ENCODE measurements at regions not wholly inside any gene's neighbourhood (a gene's known extent, or its start where the extent isn't known, plus 50 kb on each side); places are given as distances from the start of the nearest gene placed in this dataset.

GRCh38 chr13:111561091-111561781 is 240.8 kb downstream of the TEX29 start:
- peaks cover 4% of the 10 kb centered on the region for H3K27me3 Mint-ChIP-seq
- no peak overlapping the region for H3K27ac Mint-ChIP-seq
- no peaks in the 10 kb centered on the region for H3K4me1 Mint-ChIP-seq (ENCODE audit: low read depth)
- no peak overlapping the region for H3K4me3 Mint-ChIP-seq
- H3K9me3 Mint-ChIP-seq (ENCODE audit: low read depth): no peaks in the 10 kb centered on the region
- H3K36me3 Mint-ChIP-seq: no peaks in the 10 kb centered on the region

GRCh38 chr13:111562716-111563115 is 242.3 kb downstream of the TEX29 start:
- Mint-ChIP-seq H3K4me1 (ENCODE audit: low read depth) (no peaks in the 10 kb centered on the region), H3K27me3 (peaks cover 5% of the 10 kb centered on the region), H3K36me3 (peaks cover under 1% of the 10 kb centered on the region), H3K9me3 (ENCODE audit: low read depth) (no peaks in the 10 kb centered on the region), H3K27ac (no peak overlapping the region), H3K4me3 (no peak overlapping the region)

- Mint-ChIP-seq H3K4me1 (ENCODE audit: low read depth) (no peaks in the 10 kb centered on the region), H3K27me3 (peaks cover 7% of the 10 kb centered on the region), H3K36me3 (peaks cover 4% of the 10 kb centered on the region), H3K9me3 (ENCODE audit: low read depth) (no peaks in the 10 kb centered on the region), H3K4me3 (no peak overlapping the region), H3K27ac (no peak overlapping the region)
Measured at GRCh38 chr13:111564606-111565005, 244.2 kb downstream of the TEX29 start.

GRCh38 chr13:111565400-111565799 is 245.0 kb downstream of the TEX29 start:
- Mint-ChIP-seq H3K36me3 (peaks cover 4% of the 10 kb centered on the region), H3K4me1 (ENCODE audit: low read depth) (no peaks in the 10 kb centered on the region), H3K4me3 (no peak overlapping the region), H3K9me3 (ENCODE audit: low read depth) (no peaks in the 10 kb centered on the region), H3K27me3 (peaks cover 7% of the 10 kb centered on the region), H3K27ac (no peak overlapping the region)

GRCh38 chr13:111566567-111566966 is 246.1 kb downstream of the TEX29 start:
- Mint-ChIP-seq H3K36me3 (peaks cover 4% of the 10 kb centered on the region), H3K27ac (no peak overlapping the region), H3K9me3 (ENCODE audit: low read depth) (no peaks in the 10 kb centered on the region), H3K27me3 (peaks cover 7% of the 10 kb centered on the region), H3K4me1 (ENCODE audit: low read depth) (no peaks in the 10 kb centered on the region), H3K4me3 (no peak overlapping the region)

GRCh38 chr13:111567637-111568036 is 247.2 kb downstream of the TEX29 start:
- no peak overlapping the region for H3K4me3 Mint-ChIP-seq
- peaks cover 4% of the 10 kb centered on the region for H3K27me3 Mint-ChIP-seq
- H3K36me3 Mint-ChIP-seq: peaks cover 4% of the 10 kb centered on the region
- H3K4me1 Mint-ChIP-seq (ENCODE audit: low read depth): no peaks in the 10 kb centered on the region
- H3K9me3 Mint-ChIP-seq (ENCODE audit: low read depth): no peaks in the 10 kb centered on the region
- H3K27ac Mint-ChIP-seq: no peak overlapping the region

- Mint-ChIP-seq H3K27ac (no peak overlapping the region), H3K4me1 (ENCODE audit: low read depth) (no peaks in the 10 kb centered on the region), H3K27me3 (peaks cover 4% of the 10 kb centered on the region), H3K9me3 (ENCODE audit: low read depth) (no peaks in the 10 kb centered on the region), H3K4me3 (no peak overlapping the region), H3K36me3 (peaks cover 4% of the 10 kb centered on the region)
Measured at GRCh38 chr13:111568290-111568689, 247.8 kb downstream of the TEX29 start.

- Mint-ChIP-seq H3K4me1 (ENCODE audit: low read depth) (no peaks in the 10 kb centered on the region), H3K36me3 (peaks cover 4% of the 10 kb centered on the region), H3K4me3 (no peak overlapping the region), H3K9me3 (ENCODE audit: low read depth) (peaks cover 12% of the 10 kb centered on the region), H3K27me3 (peaks cover 4% of the 10 kb centered on the region), H3K27ac (no peak overlapping the region)
Measured at GRCh38 chr13:111570911-111571310, 250.5 kb downstream of the TEX29 start.

GRCh38 chr13:111572956-111573761 is 252.7 kb downstream of the TEX29 start:
- Mint-ChIP-seq H3K9me3 (ENCODE audit: low read depth) (peaks cover 12% of the 10 kb centered on the region), H3K27ac (no peak overlapping the region)

GRCh38 chr13:111573801-111574200 is 253.4 kb downstream of the TEX29 start:
- Mint-ChIP-seq H3K9me3 (ENCODE audit: low read depth) (peaks cover 12% of the 10 kb centered on the region), H3K4me1 (ENCODE audit: low read depth) (no peaks in the 10 kb centered on the region), H3K27ac (no peak overlapping the region), H3K27me3 (peaks cover 1% of the 10 kb centered on the region), H3K4me3 (no peak overlapping the region), H3K36me3 (no peaks in the 10 kb centered on the region)

More at GRCh38 chr13:111572956-111573761, 252.7 kb downstream of the TEX29 start:
- Mint-ChIP-seq H3K36me3 (no peaks in the 10 kb centered on the region), H3K4me3 (no peak overlapping the region), H3K4me1 (ENCODE audit: low read depth) (no peaks in the 10 kb centered on the region), H3K27me3 (peaks cover 2% of the 10 kb centered on the region)

- Mint-ChIP-seq H3K4me3 (no peak overlapping the region), H3K27me3 (no peaks in the 10 kb centered on the region), H3K36me3 (no peaks in the 10 kb centered on the region), H3K9me3 (ENCODE audit: low read depth) (peaks cover 12% of the 10 kb centered on the region), H3K27ac (no peak overlapping the region), H3K4me1 (ENCODE audit: low read depth) (no peaks in the 10 kb centered on the region)
Measured at GRCh38 chr13:111575276-111575675, 254.8 kb downstream of the TEX29 start.

GRCh38 chr13:111575719-111576118 is 255.3 kb downstream of the TEX29 start:
- peaks cover 12% of the 10 kb centered on the region for H3K9me3 Mint-ChIP-seq (ENCODE audit: low read depth)
- no peak overlapping the region for H3K27ac Mint-ChIP-seq
- no peaks in the 10 kb centered on the region for H3K36me3 Mint-ChIP-seq
- H3K27me3 Mint-ChIP-seq: no peaks in the 10 kb centered on the region
- no peaks in the 10 kb centered on the region for H3K4me1 Mint-ChIP-seq (ENCODE audit: low read depth)
- no peak overlapping the region for H3K4me3 Mint-ChIP-seq

- Mint-ChIP-seq H3K27ac (no peak overlapping the region), H3K4me3 (no peak overlapping the region), H3K9me3 (ENCODE audit: low read depth) (peaks cover 12% of the 10 kb centered on the region), H3K36me3 (peaks cover 4% of the 10 kb centered on the region), H3K4me1 (ENCODE audit: low read depth) (no peaks in the 10 kb centered on the region), H3K27me3 (no peaks in the 10 kb centered on the region)
Measured at GRCh38 chr13:111577208-111577828, 256.9 kb downstream of the TEX29 start.

GRCh38 chr13:111577956-111578605 is 257.6 kb downstream of the TEX29 start:
- no peaks in the 10 kb centered on the region for H3K4me1 Mint-ChIP-seq (ENCODE audit: low read depth)
- peaks cover 4% of the 10 kb centered on the region for H3K36me3 Mint-ChIP-seq

More at GRCh38 chr13:111577956-111578605, 257.6 kb downstream of the TEX29 start:
- H3K27ac Mint-ChIP-seq: no peak overlapping the region
- H3K27me3 Mint-ChIP-seq: no peaks in the 10 kb centered on the region
- no peak overlapping the region for H3K4me3 Mint-ChIP-seq
- H3K9me3 Mint-ChIP-seq (ENCODE audit: low read depth): peaks cover 12% of the 10 kb centered on the region
